Neural cell (in vitro differentiated cells): ENCODE measurements at regions not wholly inside any gene's neighbourhood (a gene's known extent, or its start where the extent isn't known, plus 50 kb on each side); places are given as distances from the start of the nearest gene placed in this dataset.

Source experiments
- EP300 ChIP-seq: fragments of 450-650 bp; conservative IDR thresholded peaks from 2 replicates; pipeline ENCODE4 v1.6.1; 2014; ENCODE audit warnings: antibody characterized with exemption, mild to moderate bottlenecking, moderate library complexity; ENCODE audit not compliant: poor library complexity, severe bottlenecking
- EZH2 ChIP-seq: fragments of 200-600, 300-800 bp; shearing (Covaris generic), sonication (generic); IDR thresholded peaks from 2 replicates; pipeline ENCODE4 v1.6.1; 2014; ENCODE audit warnings: antibody characterized with exemption, low read length, borderline replicate concordance, mild to moderate bottlenecking; ENCODE audit not compliant: insufficient read depth, poor library complexity, severe bottlenecking
- MXI1 ChIP-seq: fragments of 450-650 bp; conservative IDR thresholded peaks from 2 replicates; pipeline ENCODE4 v1.6.1; 2014; ENCODE audit warnings: antibody characterized with exemption, mild to moderate bottlenecking; ENCODE audit not compliant: poor library complexity, severe bottlenecking
- POLR2AphosphoS5 ChIP-seq: IDR thresholded peaks from 2 replicates; pipeline ENCODE4 v1.6.1; 2012
- RAD21 ChIP-seq: fragments of 450-650 bp; conservative IDR thresholded peaks from 2 replicates; pipeline ENCODE4 v1.6.1; 2014; ENCODE audit warnings: antibody characterized with exemption, mild to moderate bottlenecking, moderate library complexity
- SMC3 ChIP-seq: fragments of 450-650 bp; conservative IDR thresholded peaks from 2 replicates; pipeline ENCODE4 v1.6.1; 2014; ENCODE audit warnings: antibody characterized with exemption, mild to moderate bottlenecking, moderate library complexity; ENCODE audit not compliant: poor library complexity
- TF ChIP-seq, protein P1 (sequence below): fragments of 450-650 bp; IDR thresholded peaks from 2 replicates; pipeline ENCODE4 v1.5.1; 2014; ENCODE audit warnings: antibody characterized with exemption, mild to moderate bottlenecking, moderate library complexity; ENCODE audit not compliant: poor library complexity, severe bottlenecking
- TF ChIP-seq, protein P2 (sequence below): IDR thresholded peaks from 2 replicates; pipeline ENCODE4 v1.6.1; 2012; ENCODE audit warnings: borderline replicate concordance

DNA sequence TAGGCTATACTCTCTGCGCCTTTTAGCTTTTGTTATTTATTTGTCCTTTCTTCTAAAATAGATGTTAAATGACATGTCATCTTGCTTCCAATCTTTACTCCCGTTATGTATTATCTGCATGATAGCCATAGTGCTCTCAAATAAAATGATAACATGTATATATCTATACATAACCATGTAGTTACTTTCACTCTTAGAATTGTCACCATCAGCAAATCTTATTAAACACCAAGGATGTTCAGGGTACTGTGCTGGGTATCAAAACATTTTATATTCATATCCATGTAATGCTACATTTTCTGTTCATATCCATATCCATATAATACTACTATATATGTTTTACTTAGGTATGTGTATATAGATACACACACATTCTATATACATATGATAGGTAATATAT, 176.4 kb upstream of the CHST9 start:
- TF ChIP-seq, protein P1, sequence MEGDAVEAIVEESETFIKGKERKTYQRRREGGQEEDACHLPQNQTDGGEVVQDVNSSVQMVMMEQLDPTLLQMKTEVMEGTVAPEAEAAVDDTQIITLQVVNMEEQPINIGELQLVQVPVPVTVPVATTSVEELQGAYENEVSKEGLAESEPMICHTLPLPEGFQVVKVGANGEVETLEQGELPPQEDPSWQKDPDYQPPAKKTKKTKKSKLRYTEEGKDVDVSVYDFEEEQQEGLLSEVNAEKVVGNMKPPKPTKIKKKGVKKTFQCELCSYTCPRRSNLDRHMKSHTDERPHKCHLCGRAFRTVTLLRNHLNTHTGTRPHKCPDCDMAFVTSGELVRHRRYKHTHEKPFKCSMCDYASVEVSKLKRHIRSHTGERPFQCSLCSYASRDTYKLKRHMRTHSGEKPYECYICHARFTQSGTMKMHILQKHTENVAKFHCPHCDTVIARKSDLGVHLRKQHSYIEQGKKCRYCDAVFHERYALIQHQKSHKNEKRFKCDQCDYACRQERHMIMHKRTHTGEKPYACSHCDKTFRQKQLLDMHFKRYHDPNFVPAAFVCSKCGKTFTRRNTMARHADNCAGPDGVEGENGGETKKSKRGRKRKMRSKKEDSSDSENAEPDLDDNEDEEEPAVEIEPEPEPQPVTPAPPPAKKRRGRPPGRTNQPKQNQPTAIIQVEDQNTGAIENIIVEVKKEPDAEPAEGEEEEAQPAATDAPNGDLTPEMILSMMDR: no peak
- TF ChIP-seq POLR2AphosphoS5 (no peak), SMC3 (no peak), EZH2 (no peak), EP300 (no peak), RAD21 (no peak), MXI1 (no peak)
- TF ChIP-seq, protein P2, sequence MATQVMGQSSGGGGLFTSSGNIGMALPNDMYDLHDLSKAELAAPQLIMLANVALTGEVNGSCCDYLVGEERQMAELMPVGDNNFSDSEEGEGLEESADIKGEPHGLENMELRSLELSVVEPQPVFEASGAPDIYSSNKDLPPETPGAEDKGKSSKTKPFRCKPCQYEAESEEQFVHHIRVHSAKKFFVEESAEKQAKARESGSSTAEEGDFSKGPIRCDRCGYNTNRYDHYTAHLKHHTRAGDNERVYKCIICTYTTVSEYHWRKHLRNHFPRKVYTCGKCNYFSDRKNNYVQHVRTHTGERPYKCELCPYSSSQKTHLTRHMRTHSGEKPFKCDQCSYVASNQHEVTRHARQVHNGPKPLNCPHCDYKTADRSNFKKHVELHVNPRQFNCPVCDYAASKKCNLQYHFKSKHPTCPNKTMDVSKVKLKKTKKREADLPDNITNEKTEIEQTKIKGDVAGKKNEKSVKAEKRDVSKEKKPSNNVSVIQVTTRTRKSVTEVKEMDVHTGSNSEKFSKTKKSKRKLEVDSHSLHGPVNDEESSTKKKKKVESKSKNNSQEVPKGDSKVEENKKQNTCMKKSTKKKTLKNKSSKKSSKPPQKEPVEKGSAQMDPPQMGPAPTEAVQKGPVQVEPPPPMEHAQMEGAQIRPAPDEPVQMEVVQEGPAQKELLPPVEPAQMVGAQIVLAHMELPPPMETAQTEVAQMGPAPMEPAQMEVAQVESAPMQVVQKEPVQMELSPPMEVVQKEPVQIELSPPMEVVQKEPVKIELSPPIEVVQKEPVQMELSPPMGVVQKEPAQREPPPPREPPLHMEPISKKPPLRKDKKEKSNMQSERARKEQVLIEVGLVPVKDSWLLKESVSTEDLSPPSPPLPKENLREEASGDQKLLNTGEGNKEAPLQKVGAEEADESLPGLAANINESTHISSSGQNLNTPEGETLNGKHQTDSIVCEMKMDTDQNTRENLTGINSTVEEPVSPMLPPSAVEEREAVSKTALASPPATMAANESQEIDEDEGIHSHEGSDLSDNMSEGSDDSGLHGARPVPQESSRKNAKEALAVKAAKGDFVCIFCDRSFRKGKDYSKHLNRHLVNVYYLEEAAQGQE: no peak
